Spinal cord (tissue), 9 donors: ENCODE measurements at regions not wholly inside any gene's neighbourhood (a gene's known extent, or its start where the extent isn't known, plus 50 kb on each side); places are given as distances from the start of the nearest gene placed in this dataset.
A peak's percentile ranks its signal among the peaks of the same experiment; 100 is the strongest.

Experiments
- DNase-seq, 6 donors: peaks; one replicate each; pipeline versions ENCODE4 v3.0.0 to v3.0.0-alpha.2; 2013 to 2015; ENCODE audit warnings: low spot score in 6 of 6, low read depth in 4 of 6
- H3K27ac ChIP-seq: one replicate; pipeline ENCODE4 v1.5.1; 2013; ENCODE audit warnings: low read depth, low read length, control low read depth
- H3K27me3 ChIP-seq: one replicate; pipeline ENCODE4 v1.6.1; 2013; ENCODE audit warnings: low read length; ENCODE audit not compliant: control insufficient read depth, insufficient read depth
- H3K36me3 ChIP-seq: one replicate; pipeline ENCODE4 v1.6.1; 2013; ENCODE audit warnings: low read length; ENCODE audit not compliant: control insufficient read depth, insufficient read depth
- H3K4me1 ChIP-seq: one replicate; pipeline ENCODE4 v1.6.1; 2013; ENCODE audit warnings: low read length; ENCODE audit not compliant: control insufficient read depth, insufficient read depth
- H3K4me3 ChIP-seq: one replicate; pipeline ENCODE4 v1.5.1; 2013; ENCODE audit warnings: low read depth, low read length, control low read depth
- H3K9me3 ChIP-seq: one replicate; pipeline ENCODE4 v1.6.1; 2013; ENCODE audit warnings: low read length; ENCODE audit not compliant: control insufficient read depth, insufficient read depth
- WGBS: methylation state at CpG from one replicate; pipeline ENCODE4 v1.1.5; 2013; ENCODE audit warnings: missing lambda C conversion rate; ENCODE audit not compliant: insufficient coverage; 5-methylcytosine and 5-hydroxymethylcytosine counted together
- donor health status: healthy.

GRCh38 chr9:1369297-1369696 lies 319.1 kb downstream of the DMRT2 start:
- Histone ChIP-seq H3K36me3 (no peaks in the 10 kb centered on the region), H3K4me1 (no peaks in the 10 kb centered on the region), H3K9me3 (no peaks in the 10 kb centered on the region), H3K27ac (no peak overlapping the region), H3K4me3 (no peak overlapping the region), H3K27me3 (no peaks in the 10 kb centered on the region)
- WGBS, result no CpG with 5 or more reads among the region's 1 CpG
- no peak for DNase-seq

- DNase-seq, result no peak
- Histone ChIP-seq H3K9me3 (no peaks in the 10 kb centered on the region), H3K27ac (no peak overlapping the region), H3K4me1 (no peaks in the 10 kb centered on the region), H3K27me3 (no peaks in the 10 kb centered on the region), H3K36me3 (no peaks in the 10 kb centered on the region), H3K4me3 (no peak overlapping the region)
- 60% methylated on average over 5 of the region's 5 CpGs for WGBS
Observed at GRCh38 chr9:1373445-1373844, 323.3 kb downstream of the DMRT2 start.

GRCh38 chr9:1383899-1384455 lies 333.8 kb downstream of the DMRT2 start:
- Histone ChIP-seq H3K27me3 (no peaks in the 10 kb centered on the region), H3K27ac (no peak overlapping the region), H3K4me3 (no peak overlapping the region), H3K9me3 (no peaks in the 10 kb centered on the region), H3K4me1 (no peaks in the 10 kb centered on the region), H3K36me3 (no peaks in the 10 kb centered on the region)
- WGBS, result 49% methylated on average over 2 of the region's 4 CpGs
- DNase-seq, result peak in 1 of 6 donors; percentile 12

GRCh38 chr9:1384816-1385215 lies 334.7 kb downstream of the DMRT2 start:
- Histone ChIP-seq H3K36me3 (no peaks in the 10 kb centered on the region), H3K4me1 (no peaks in the 10 kb centered on the region), H3K27ac (no peak overlapping the region), H3K9me3 (no peaks in the 10 kb centered on the region), H3K4me3 (no peak overlapping the region), H3K27me3 (no peaks in the 10 kb centered on the region)
- no peak for DNase-seq
- WGBS, result no CpG with 5 or more reads among the region's 2 CpGs

DNA sequence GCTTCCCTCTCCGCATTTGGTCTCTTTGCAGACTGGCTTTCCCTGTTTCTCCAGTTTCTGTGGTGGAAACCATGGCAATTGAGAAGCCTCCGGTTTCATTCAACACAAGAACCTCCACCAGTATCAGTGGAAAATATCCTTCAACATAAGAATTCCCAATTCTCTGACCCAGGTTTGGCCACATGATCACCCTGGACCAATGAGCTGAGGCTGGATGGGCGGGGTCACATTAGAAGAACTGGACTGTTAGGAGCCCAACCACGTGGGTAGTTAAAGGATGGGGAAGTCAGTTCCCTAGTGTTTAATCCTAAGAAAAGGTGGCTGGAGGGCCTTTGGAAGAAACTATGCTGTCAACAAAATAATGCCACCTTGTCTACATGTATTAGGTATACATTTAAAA lies 336.3 kb downstream of the DMRT2 start:
- H3K27me3 ChIP-seq, result no peaks in the 10 kb centered on the region
- no peaks in the 10 kb centered on the region for H3K36me3 ChIP-seq
- DNase-seq, result no peak
- H3K9me3 ChIP-seq, result no peaks in the 10 kb centered on the region
- H3K4me3 ChIP-seq, result no peak overlapping the region
- H3K4me1 ChIP-seq, result no peaks in the 10 kb centered on the region
- H3K27ac ChIP-seq, result no peak overlapping the region
- 86% methylated on average over 4 of the region's 4 CpGs for WGBS

- no peaks in the 10 kb centered on the region for H3K4me1 ChIP-seq
- H3K4me3 ChIP-seq, result no peak overlapping the region
- no peaks in the 10 kb centered on the region for H3K9me3 ChIP-seq
- H3K27me3 ChIP-seq, result no peaks in the 10 kb centered on the region
- DNase-seq, result peak in 1 of 6 donors; percentile 37
- no CpG with 5 or more reads among the region's 4 CpGs for WGBS
- H3K36me3 ChIP-seq, result no peaks in the 10 kb centered on the region
- H3K27ac ChIP-seq, result no peak overlapping the region
Observed at GRCh38 chr9:1388216-1388615, 338.1 kb downstream of the DMRT2 start.

- Histone ChIP-seq H3K4me1 (no peaks in the 10 kb centered on the region), H3K27me3 (no peaks in the 10 kb centered on the region), H3K36me3 (no peaks in the 10 kb centered on the region), H3K9me3 (no peaks in the 10 kb centered on the region), H3K27ac (no peak overlapping the region), H3K4me3 (no peak overlapping the region)
- DNase-seq, result peak in 2 of 6 donors; percentile 36 to 54
- WGBS, result no CpG with 5 or more reads among the region's 5 CpGs
Observed at GRCh38 chr9:1400983-1401382, 350.8 kb downstream of the DMRT2 start.

- no peak overlapping the region for H3K4me3 ChIP-seq
- no peaks in the 10 kb centered on the region for H3K36me3 ChIP-seq
- H3K27ac ChIP-seq, result no peak overlapping the region
- H3K27me3 ChIP-seq, result no peaks in the 10 kb centered on the region
- 89% methylated on average over 2 of the region's 4 CpGs for WGBS
- no peaks in the 10 kb centered on the region for H3K9me3 ChIP-seq
- DNase-seq, result no peak
- no peaks in the 10 kb centered on the region for H3K4me1 ChIP-seq
Observed at GRCh38 chr9:1404940-1405339, 354.8 kb downstream of the DMRT2 start.

- no peak overlapping the region for H3K27ac ChIP-seq
- no peaks in the 10 kb centered on the region for H3K4me1 ChIP-seq
- no peak for DNase-seq
- no peaks in the 10 kb centered on the region for H3K9me3 ChIP-seq
- WGBS, result 62% methylated on average over 2 of the region's 2 CpGs
- H3K27me3 ChIP-seq, result no peaks in the 10 kb centered on the region
- no peak overlapping the region for H3K4me3 ChIP-seq
- H3K36me3 ChIP-seq, result no peaks in the 10 kb centered on the region
Observed at GRCh38 chr9:1411826-1412225, 361.7 kb downstream of the DMRT2 start.

DNA sequence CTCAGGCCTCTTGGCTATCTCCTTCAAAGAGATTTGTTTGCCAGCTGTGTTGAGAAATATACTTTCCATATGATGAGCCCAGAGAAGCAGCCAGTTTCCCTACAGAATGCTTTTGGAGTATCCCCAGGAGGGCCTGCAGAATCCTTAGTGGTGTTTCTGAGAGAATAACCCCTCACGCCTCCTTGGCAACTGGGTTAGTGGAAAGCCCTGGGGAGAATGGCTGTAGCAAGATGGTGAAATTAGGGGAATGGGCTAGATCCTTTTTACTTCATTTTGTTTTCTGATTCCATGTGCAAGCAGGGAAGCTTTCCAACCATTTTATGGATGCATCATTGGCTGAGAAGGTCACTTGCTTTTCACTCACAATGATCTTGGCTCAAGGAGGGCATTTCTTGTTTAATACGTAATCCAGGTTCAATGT lies 364.6 kb downstream of the DMRT2 start:
- Histone ChIP-seq H3K4me1 (no peaks in the 10 kb centered on the region), H3K27ac (no peak overlapping the region), H3K4me3 (no peak overlapping the region), H3K36me3 (no peaks in the 10 kb centered on the region), H3K9me3 (no peaks in the 10 kb centered on the region), H3K27me3 (no peaks in the 10 kb centered on the region)
- DNase-seq, result no peak
- WGBS, result 100% methylated on average over 1 of the region's 2 CpGs
